NCI-H2029 (cell line): ENCODE measurements at regions not wholly inside any gene's neighbourhood (a gene's known extent, or its start where the extent isn't known, plus 50 kb on each side); places are given as distances from the start of the nearest gene placed in this dataset.
"Not testable (repeated sequence)": the region's sequence is repeated elsewhere in the genome, so short reads cannot be mapped to it uniquely, and the experiment has no call there.

ENCODE experiments used
- DNase-seq: peaks from one replicate; lab custom pipeline; 2025; lab: John Stamatoyannopoulos, UW

- DNase-seq, result no peak
Measured at GRCh38 chr3:68676136-68676535, 256.2 kb downstream of the TAFA4 start.

- no peak for DNase-seq
Measured at GRCh38 chr3:68667346-68667745, 265.0 kb downstream of the TAFA4 start.

- no peak for DNase-seq
Measured at GRCh38 chr3:68666429-68667136, 265.8 kb downstream of the TAFA4 start.

- no peak for DNase-seq
Measured at GRCh38 chr3:68664276-68664675, 268.1 kb downstream of the TAFA4 start.

- DNase-seq, result no peak
Measured at GRCh38 chr3:68662176-68662575, 270.2 kb downstream of the TAFA4 start.

- not testable (repeated sequence) for DNase-seq
Measured at GRCh38 chr3:68650657-68651056, 281.7 kb downstream of the TAFA4 start.

- no peak for DNase-seq
Measured at GRCh38 chr3:68648494-68648893, 283.9 kb downstream of the TAFA4 start.

GRCh38 chr3:68631850-68632545 lies 300.3 kb downstream of the TAFA4 start:
- no peak for DNase-seq

- peak; percentile 3 for DNase-seq
Measured at GRCh38 chr3:68620211-68620610, 312.1 kb downstream of the TAFA4 start.

- DNase-seq, result no peak
Measured at GRCh38 chr3:68614087-68614486, 318.3 kb downstream of the TAFA4 start.

- no peak for DNase-seq
Measured at GRCh38 chr3:68571321-68571720, 361.0 kb downstream of the TAFA4 start.

GRCh38 chr3:68560728-68561127 lies 371.6 kb downstream of the TAFA4 start:
- DNase-seq, result no peak

- no peak for DNase-seq
Measured at GRCh38 chr3:68535782-68536181, 396.6 kb downstream of the TAFA4 start.

- no peak for DNase-seq
Measured at GRCh38 chr3:68523330-68523729, 409.0 kb downstream of the TAFA4 start.

- no peak for DNase-seq
Measured at GRCh38 chr3:68515237-68515636, 417.1 kb downstream of the TAFA4 start.

GRCh38 chr3:68504201-68504600 lies 428.1 kb downstream of the TAFA4 start:
- no peak for DNase-seq

GRCh38 chr3:68485845-68486244 lies 446.5 kb downstream of the TAFA4 start:
- not testable (repeated sequence) for DNase-seq

GRCh38 chr3:68485051-68485450 lies 447.3 kb downstream of the TAFA4 start:
- DNase-seq, result no peak

GRCh38 chr3:68483601-68484000 lies 448.7 kb downstream of the TAFA4 start:
- no peak for DNase-seq

GRCh38 chr3:68483041-68483440 lies 449.3 kb downstream of the TAFA4 start:
- DNase-seq, result no peak

GRCh38 chr3:68482565-68482964 lies 449.8 kb downstream of the TAFA4 start:
- no peak for DNase-seq

- no peak for DNase-seq
Measured at GRCh38 chr3:68479779-68480178, 452.6 kb downstream of the TAFA4 start.

GRCh38 chr3:68468695-68469375 lies 463.5 kb downstream of the TAFA4 start:
- no peak for DNase-seq
